C1 segment of cervical spinal cord (tissue), 14 donors: ENCODE measurements at regions not wholly inside any gene's neighbourhood (a gene's known extent, or its start where the extent isn't known, plus 50 kb on each side); places are given as distances from the start of the nearest gene placed in this dataset.
"Not testable (repeated sequence)": the region's sequence is repeated elsewhere in the genome, so short reads cannot be mapped to it uniquely, and the experiment has no call there.

Source experiments
- DNase-seq, 14 donors: peaks; one replicate each; lab custom pipeline; 2025; lab: John Stamatoyannopoulos, UW

- no peak for DNase-seq
Observed at GRCh38 chrX:26597981-26598380, 382.0 kb downstream of the MAGEB5 start.

- DNase-seq = no peak
Observed at GRCh38 chrX:26590849-26591248, 374.9 kb downstream of the MAGEB5 start.

DNA sequence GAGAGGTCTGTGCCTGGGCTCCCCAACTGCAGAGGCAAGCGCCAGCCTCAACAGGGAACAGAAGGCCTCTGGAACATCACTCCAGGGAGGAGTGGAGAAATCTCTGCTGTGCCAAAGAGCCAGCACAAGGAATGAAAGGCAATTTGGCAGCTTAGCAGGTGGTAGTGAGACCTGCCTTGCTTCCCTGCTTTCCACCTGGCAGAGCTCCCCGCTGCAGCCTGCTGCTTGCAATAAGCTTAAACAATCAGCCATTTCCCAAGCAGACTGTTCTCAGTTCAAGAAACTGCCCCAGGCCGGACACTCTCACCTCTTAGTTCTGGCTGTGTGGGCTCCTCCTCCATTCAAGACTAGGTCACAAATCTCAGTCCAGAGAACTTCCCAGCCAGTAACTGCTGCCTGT lies 370.6 kb downstream of the MAGEB5 start:
- DNase-seq = peak in 1 of 14 donors; percentile 36

DNA sequence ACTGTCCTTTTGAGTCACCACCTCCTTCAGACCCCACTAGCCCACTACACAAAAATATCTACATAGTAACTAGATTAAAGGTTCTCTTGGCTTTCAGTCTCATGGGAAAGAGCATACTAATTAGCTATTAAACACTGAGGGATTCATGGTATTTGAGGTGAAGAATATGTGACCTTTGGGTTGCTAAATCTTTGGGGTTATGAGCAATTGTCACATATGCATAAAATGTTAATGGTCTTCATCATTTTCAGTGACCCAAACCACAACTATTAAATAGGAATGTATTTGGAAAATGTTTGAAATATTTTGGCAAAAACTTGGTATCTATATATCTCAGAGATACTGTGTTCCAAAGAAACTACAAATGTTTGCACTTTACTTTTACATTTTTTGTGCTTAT lies 365.1 kb downstream of the MAGEB5 start:
- DNase-seq = no peak

DNA sequence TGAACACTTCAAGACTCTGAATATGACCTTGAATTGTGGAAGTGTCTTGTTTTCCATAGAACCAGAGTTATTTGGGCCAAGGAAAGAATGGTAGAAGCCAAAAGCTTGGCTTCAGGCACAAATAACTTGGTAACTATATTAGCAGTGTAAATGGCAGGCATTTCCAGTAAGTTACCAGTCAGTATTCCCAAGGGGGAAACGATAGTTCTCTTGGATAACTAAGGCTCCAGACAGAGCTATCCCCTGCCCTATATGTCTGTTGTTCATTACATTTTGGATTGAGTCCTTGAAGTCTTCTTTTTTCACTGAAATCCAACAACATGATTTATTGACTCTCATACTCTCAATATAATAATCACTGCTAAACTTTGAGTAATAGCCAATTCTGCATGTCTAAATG lies 364.1 kb downstream of the MAGEB5 start:
- no peak for DNase-seq

DNA sequence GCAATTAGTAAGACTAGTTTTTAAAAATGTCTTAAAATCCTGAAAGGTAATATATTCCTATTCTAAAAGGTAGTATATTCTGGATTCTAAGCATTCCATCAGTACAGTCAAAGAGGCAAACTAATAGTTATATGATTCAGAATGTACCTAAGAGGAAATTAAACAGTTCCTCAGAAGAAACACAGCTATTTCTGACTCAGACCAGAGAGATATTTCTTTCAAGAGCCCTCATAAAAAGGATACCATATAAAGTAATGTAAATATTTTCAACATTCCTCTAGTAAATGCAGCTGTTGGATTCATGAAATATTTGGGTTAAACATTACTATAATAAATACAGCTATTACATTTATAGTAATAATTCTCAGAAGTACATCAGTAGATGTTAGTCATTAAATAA lies 358.3 kb downstream of the MAGEB5 start:
- DNase-seq = no peak

- DNase-seq = no peak
Observed at GRCh38 chrX:26562156-26562555, 346.2 kb downstream of the MAGEB5 start.

DNA sequence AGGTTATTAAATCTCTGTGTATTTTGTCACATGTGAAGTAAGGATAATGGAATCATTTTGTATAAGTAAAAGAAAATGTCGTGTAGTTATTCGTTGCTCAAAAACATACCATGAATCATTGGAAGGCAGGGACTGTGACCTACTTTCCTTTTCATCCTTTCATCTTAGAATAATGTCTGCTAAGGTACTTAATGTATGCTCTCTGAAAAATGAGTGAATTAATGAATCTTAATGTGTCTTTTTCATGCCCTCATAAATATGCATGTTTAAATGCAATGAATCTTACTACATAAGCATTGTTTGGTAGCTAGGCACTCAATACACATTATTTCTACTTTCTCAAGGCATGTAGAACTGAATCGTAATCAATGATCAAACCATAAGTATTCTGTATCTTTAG lies 343.9 kb downstream of the MAGEB5 start:
- no peak for DNase-seq

DNA sequence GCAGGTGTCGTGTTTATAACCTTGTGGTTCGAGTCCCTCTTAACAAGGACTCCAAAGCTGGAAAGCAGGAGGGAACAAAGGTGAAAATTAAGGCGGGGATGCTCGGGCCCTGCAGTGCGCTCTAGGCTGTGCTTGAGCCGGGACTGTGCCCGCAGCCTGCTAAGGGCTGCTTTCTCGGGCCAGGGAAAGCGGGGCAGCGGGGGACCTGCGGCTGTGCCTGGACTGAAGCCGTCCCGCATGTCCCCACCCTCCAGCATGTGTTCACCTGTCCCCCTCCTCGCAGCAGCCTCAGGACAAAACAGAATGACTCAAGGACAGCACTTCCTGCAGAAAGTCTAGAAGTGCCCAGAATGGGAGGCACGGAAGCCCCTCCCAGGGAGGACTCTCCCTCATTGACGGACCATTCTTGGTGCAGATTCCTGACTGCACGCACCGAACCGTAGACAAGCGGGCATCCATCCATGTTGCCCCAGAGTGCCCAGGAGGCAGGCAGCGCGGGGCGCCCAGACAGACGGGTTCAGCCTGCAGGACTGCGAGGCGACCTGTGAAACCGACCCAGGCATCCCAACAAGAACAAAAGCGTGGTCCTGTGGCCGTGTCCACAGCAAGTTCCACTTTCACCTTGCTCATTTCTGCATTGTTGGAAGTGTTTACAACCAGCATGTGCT lies 342.9 kb downstream of the MAGEB5 start:
- DNase-seq = no peak

GRCh38 chrX:26557691-26558321 lies 341.8 kb downstream of the MAGEB5 start:
- DNase-seq = no peak

- DNase-seq = not testable (repeated sequence)
Observed at GRCh38 chrX:26525768-26526167, 309.8 kb downstream of the MAGEB5 start.

DNA sequence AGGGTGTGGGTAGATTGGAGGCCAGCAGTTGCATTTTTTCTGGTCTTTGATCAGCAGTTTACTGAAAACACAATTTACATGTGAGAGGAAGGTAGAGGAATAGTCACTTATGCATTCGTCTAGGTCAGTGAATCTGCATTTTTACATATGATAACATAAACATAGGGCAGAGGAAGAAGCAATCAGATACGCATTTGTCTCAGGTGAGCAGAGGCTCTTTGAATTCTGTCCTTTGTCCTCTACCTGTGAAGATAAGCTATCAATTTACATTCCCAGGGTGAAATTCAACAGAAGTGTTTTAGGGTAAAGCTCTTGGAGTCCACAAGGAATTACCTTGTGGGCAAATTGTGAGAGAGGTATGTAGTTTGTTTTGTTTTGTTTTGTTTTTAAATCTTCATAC lies 306.5 kb downstream of the MAGEB5 start:
- DNase-seq = no peak

DNA sequence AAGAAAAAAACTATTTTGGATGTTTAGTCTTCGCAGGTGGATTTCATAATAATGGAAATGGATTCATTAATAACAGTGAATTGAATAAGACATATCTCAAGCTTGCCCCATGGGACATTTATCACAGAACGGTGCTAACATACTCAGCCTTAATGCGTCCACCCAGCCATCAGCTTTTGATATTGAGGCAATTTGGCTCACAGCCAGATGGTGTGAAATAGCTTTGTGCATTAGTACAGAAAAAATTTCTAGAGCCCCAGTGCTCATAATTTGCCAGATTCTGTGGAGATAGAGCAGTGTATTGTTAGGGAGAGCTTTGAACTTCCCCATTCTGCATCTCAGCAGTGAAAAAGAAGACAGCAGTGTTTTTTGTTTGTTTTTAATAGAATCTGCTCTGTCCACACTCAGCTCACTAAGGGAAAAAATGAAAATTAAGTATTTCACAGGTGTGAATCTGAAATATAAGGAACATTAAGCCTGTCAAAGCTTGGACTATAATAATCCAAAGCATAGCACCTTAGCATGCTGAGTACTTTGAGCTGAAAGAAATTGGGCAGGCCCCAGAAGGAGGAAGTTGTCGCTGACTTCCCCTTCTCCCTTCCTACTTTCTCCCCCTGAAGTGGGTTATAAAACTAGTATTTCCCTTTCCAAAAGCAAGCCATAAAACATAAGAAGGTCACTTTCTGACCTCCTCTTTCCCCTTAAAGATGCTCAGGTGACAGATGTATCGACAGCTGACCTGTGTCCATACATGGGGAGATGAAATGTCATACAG lies 295.8 kb downstream of the MAGEB5 start:
- DNase-seq = no peak

GRCh38 chrX:26470941-26471340 lies 255.0 kb downstream of the MAGEB5 start:
- DNase-seq = no peak

DNA sequence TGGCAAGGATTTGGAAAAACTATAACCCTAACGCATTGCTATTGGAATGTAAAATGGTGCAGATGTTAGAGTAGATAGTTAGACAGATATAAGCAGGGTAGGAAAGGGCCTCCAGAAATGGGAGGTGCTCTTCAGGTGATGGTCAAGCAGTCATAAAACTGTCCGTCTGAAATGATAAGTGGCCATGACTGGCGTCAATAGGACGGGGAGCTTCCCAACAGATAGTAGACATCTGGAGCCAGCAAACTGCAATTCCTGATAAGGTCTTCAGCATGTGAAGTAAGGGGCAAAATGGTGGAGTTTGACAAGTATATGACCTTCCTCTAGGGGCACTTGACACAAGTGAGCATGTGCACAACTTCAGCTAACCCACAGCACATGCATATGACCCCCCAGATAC lies 250.4 kb downstream of the MAGEB5 start:
- DNase-seq = no peak

DNA sequence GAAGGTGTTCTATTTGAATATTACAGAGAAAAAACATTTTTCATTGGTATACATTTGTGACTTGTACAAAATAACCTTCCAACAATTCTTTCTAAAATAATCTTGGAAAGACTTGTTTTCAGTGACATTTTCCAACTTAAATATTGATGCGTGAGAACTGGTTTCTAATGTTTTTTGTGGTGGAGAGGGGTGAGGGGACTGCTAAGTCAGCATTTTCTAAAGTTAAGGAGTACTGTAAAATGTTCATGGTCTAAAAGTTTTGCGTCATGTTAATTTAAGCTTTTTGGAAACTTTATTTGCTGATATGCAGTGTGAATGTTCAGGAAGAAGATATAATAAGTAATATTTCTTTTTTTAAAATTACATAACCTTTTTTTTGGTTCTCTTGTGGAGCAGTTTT lies 229.3 kb downstream of the MAGEB5 start:
- no peak for DNase-seq

DNA sequence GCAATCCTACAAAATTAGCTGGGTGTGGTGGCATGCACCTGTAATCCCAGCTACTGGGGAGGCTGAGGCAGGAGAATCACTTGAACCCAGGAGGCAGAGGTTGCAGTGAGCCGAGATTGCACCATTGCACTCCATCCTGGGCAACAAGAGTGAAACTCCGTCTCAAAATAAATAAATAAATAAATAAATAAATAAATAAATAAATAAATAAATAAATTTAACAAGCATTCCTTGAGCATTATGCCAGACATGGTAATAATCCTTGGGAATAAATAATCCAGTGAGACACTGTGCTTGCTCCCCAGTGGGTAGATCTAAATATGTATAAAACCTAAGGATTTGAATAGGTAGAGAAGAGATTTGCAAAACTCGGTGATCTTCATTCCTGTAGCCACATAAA lies 228.4 kb downstream of the MAGEB5 start:
- DNase-seq = not testable (repeated sequence)

- DNase-seq = no peak
Observed at GRCh38 chrX:26442340-26442739, 226.4 kb downstream of the MAGEB5 start.

DNA sequence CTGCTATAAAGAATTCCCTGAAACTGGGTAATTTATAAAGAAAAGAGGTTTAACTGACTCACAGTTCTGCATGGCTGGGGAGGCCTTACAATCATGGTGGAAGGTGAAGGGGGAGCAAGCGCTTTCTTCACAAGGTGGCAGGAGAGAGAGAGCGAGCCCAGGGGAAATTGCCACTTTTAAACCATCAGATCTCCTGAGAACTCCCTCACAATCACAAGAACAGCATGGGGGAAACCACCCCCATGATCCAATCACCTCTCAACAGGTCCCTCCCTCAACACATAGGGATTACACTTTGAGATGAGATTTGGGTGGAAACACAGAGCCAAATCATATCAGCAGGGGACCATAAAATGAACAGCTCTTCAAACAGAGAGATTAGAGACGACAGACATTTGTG lies 198.6 kb downstream of the MAGEB5 start:
- no peak for DNase-seq

GRCh38 chrX:26411045-26411444 lies 195.1 kb downstream of the MAGEB5 start:
- no peak for DNase-seq

GRCh38 chrX:26409636-26410035 lies 193.7 kb downstream of the MAGEB5 start:
- no peak for DNase-seq

DNA sequence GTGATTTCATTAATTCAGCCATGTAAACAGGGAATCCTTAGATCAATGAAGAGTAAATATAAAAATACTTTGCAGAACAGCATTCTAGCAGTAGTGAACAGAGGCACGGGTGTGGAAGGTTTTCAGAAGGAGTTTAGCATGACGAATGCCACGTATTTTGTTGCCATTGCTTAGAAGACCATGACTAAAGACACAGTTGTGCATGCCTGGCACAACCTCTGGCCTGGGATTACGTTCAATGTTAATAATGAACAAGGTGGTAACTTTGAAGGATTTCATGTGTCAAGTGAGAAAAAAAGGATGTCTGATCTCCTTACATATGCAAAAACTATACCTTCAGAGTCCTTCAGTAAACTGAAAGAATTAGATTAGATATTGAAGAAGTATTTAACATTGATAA lies 171.9 kb downstream of the MAGEB5 start:
- no peak for DNase-seq
